Astrocyte (in vitro differentiated cells and primary cell): ENCODE measurements at regions not wholly inside any gene's neighbourhood (a gene's known extent, or its start where the extent isn't known, plus 50 kb on each side); places are given as distances from the start of the nearest gene placed in this dataset.

ENCODE experiments used
- CTCF ChIP-seq: IDR thresholded peaks from 2 replicates; pipeline ENCODE4 v1.5.1; 2011; ENCODE audit warnings: low read depth, mild to moderate bottlenecking, inconsistent platforms, low read length, moderate library complexity; ENCODE audit not compliant: insufficient read depth
- EZH2 ChIP-seq: IDR thresholded peaks from 2 replicates; pipeline ENCODE4 v1.6.1; 2012; ENCODE audit warnings: mild to moderate bottlenecking, low read length, inconsistent platforms; ENCODE audit not compliant: insufficient read depth

- TF ChIP-seq CTCF (no peak), EZH2 (no peak)
These were observed 153.5 kb upstream of the LPP start for GRCh38 chr3:188000361-188000861.
